Mesendoderm (in vitro differentiated cells): ENCODE measurements at regions not wholly inside any gene's neighbourhood (a gene's known extent, or its start where the extent isn't known, plus 50 kb on each side); places are given as distances from the start of the nearest gene placed in this dataset.

Experiments used
- DNase-seq: peaks from one replicate; pipeline ENCODE4 v3.0.0; 2013
- H2AK5ac ChIP-seq: 2 replicates; pipeline ENCODE4 v1.6.1; 2013; ENCODE audit warnings: low read length, inconsistent platforms
- H2BK120ac ChIP-seq: 2 replicates; pipeline ENCODE4 v1.6.1; 2013; ENCODE audit warnings: low read depth, mild to moderate bottlenecking, low read length, moderate library complexity, mixed read lengths
- H2BK15ac ChIP-seq: replicated peaks from 2 replicates; pipeline ENCODE4 v1.6.1; 2013; ENCODE audit warnings: low read depth, mild to moderate bottlenecking, moderate library complexity
- H2BK5ac ChIP-seq: 2 replicates; pipeline ENCODE4 v1.6.1; 2013; ENCODE audit warnings: low read length, inconsistent platforms
- H3K18ac ChIP-seq: 2 replicates; pipeline ENCODE4 v1.6.1; 2013; ENCODE audit warnings: mild to moderate bottlenecking, low read length, mixed read lengths
- H3K23ac ChIP-seq: one replicate; pipeline ENCODE4 v1.6.1; 2013; ENCODE audit warnings: low read length
- H3K27ac ChIP-seq: 2 replicates; pipeline ENCODE4 v1.5.1; 2013; ENCODE audit warnings: low read depth, mild to moderate bottlenecking, inconsistent platforms, low read length, moderate library complexity
- H3K27me3 ChIP-seq: 2 replicates; pipeline ENCODE4 v1.6.1; 2013; ENCODE audit warnings: low read length, control low read depth, mild to moderate bottlenecking, inconsistent platforms; ENCODE audit not compliant: insufficient read depth, poor library complexity
- H3K36me3 ChIP-seq: 2 replicates; pipeline ENCODE4 v1.6.1; 2013; ENCODE audit warnings: low read length, inconsistent platforms; ENCODE audit not compliant: control insufficient read depth, insufficient read depth
- H3K4ac ChIP-seq: one replicate; pipeline ENCODE4 v1.6.1; 2013; ENCODE audit warnings: low read depth, mild to moderate bottlenecking, low read length, moderate library complexity
- H3K4me1 ChIP-seq: 2 replicates; pipeline ENCODE4 v1.6.1; 2013; ENCODE audit warnings: low read depth, low read length, inconsistent platforms; ENCODE audit not compliant: control insufficient read depth
- H3K4me2 ChIP-seq: 2 replicates; pipeline ENCODE4 v1.6.1; 2013; ENCODE audit warnings: low read length
- H3K4me3 ChIP-seq: 2 replicates; pipeline ENCODE4 v1.5.1; 2013; ENCODE audit warnings: mild to moderate bottlenecking, low read length
- H3K56ac ChIP-seq: one replicate; pipeline ENCODE4 v1.6.1; 2013; ENCODE audit warnings: low read length
- H3K79me1 ChIP-seq: 2 replicates; pipeline ENCODE4 v1.6.1; 2013; ENCODE audit warnings: low read length, inconsistent platforms
- H3K79me2 ChIP-seq: 2 replicates; pipeline ENCODE4 v1.6.1; 2013; ENCODE audit warnings: mild to moderate bottlenecking, low read length; ENCODE audit not compliant: control insufficient read depth, insufficient read depth
- H3K9ac ChIP-seq: 2 replicates; pipeline ENCODE4 v1.6.1; 2013; ENCODE audit warnings: low read length, inconsistent platforms
- H4K5ac ChIP-seq: one replicate; pipeline ENCODE4 v1.6.1; 2013; ENCODE audit warnings: low read length
- H4K8ac ChIP-seq: one replicate; pipeline ENCODE4 v1.6.1; 2013; ENCODE audit warnings: low read depth, mild to moderate bottlenecking, control low read depth, low read length, moderate library complexity
- WGBS: extraction: QIAGEN DNeasy Blood & Tissue Kit; methylation state at CpG from one replicate; pipeline ENCODE4 v1.1.7; 2013; ENCODE audit warnings: low lambda C conversion rate, missing lambda C conversion rate; ENCODE audit not compliant: insufficient coverage; ENCODE audit errors: extremely low coverage; 5-methylcytosine and 5-hydroxymethylcytosine counted together

GRCh38 chr2:67771380-67771779, 291.4 kb downstream of the C1D start:
- H3K56ac ChIP-seq = no peak overlapping the region
- H3K36me3 ChIP-seq = no peaks in the 10 kb centered on the region
- H2BK15ac ChIP-seq = no peak overlapping the region
- H3K27ac ChIP-seq = no peak overlapping the region
- no peak overlapping the region for H4K8ac ChIP-seq
- H3K79me2 ChIP-seq = no peaks in the 10 kb centered on the region
- H3K9ac ChIP-seq = no peak overlapping the region
- no peak for DNase-seq
- no CpG with 5 or more reads among the region's 3 CpGs for whole genome bisulfite sequencing
- no peak overlapping the region for H2AK5ac ChIP-seq
- H3K4me2 ChIP-seq = no peak overlapping the region
- H3K23ac ChIP-seq = no peak overlapping the region
- H3K18ac ChIP-seq = no peak overlapping the region
- no peak overlapping the region for H3K4me3 ChIP-seq
- no peaks in the 10 kb centered on the region for H3K4me1 ChIP-seq
- no peaks in the 10 kb centered on the region for H3K79me1 ChIP-seq
- H4K5ac ChIP-seq = no peak overlapping the region
- H3K4ac ChIP-seq = no peak overlapping the region
- H2BK120ac ChIP-seq = no peak overlapping the region
- H3K27me3 ChIP-seq = no peaks in the 10 kb centered on the region
- no peak overlapping the region for H2BK5ac ChIP-seq

- Histone ChIP-seq H3K79me1 (no peaks in the 10 kb centered on the region), H3K4me3 (no peak overlapping the region), H3K23ac (no peak overlapping the region), H3K4ac (no peak overlapping the region), H3K36me3 (no peaks in the 10 kb centered on the region), H4K5ac (no peak overlapping the region), H3K18ac (no peak overlapping the region), H2BK120ac (no peak overlapping the region), H2BK5ac (no peak overlapping the region), H3K56ac (no peak overlapping the region), H3K79me2 (no peaks in the 10 kb centered on the region), H2AK5ac (no peak overlapping the region), H3K9ac (no peak overlapping the region), H2BK15ac (no peak overlapping the region), H3K27ac (no peak overlapping the region), H3K4me2 (no peak overlapping the region), H3K27me3 (no peaks in the 10 kb centered on the region), H3K4me1 (no peaks in the 10 kb centered on the region), H4K8ac (no peak overlapping the region)
- DNase-seq = no peak
- WGBS = no CpG with 5 or more reads among the region's 9 CpGs
Observed at GRCh38 chr2:67772216-67773170, 290.3 kb downstream of the C1D start.

- no peaks in the 10 kb centered on the region for H3K4me1 ChIP-seq
- no CpG with 5 or more reads among the region's 3 CpGs for WGBS
Observed at GRCh38 chr2:67773851-67774250, 289.0 kb downstream of the C1D start.

GRCh38 chr2:67776276-67776675, 286.5 kb downstream of the C1D start:
- no peaks in the 10 kb centered on the region for H3K79me1 ChIP-seq
- no peak overlapping the region for H2BK15ac ChIP-seq
- no peak overlapping the region for H3K18ac ChIP-seq
- H3K27me3 ChIP-seq = no peaks in the 10 kb centered on the region
- no peak overlapping the region for H4K5ac ChIP-seq
- no peak overlapping the region for H3K4ac ChIP-seq
- no peaks in the 10 kb centered on the region for H3K4me1 ChIP-seq
- no peak overlapping the region for H3K23ac ChIP-seq
- H2BK120ac ChIP-seq = no peak overlapping the region
- H2BK5ac ChIP-seq = no peak overlapping the region
- DNase-seq = no peak
- no peaks in the 10 kb centered on the region for H3K36me3 ChIP-seq
- H2AK5ac ChIP-seq = no peak overlapping the region
- no peak overlapping the region for H3K4me3 ChIP-seq
- no peaks in the 10 kb centered on the region for H3K79me2 ChIP-seq
- H3K9ac ChIP-seq = no peak overlapping the region
- no peak overlapping the region for H3K4me2 ChIP-seq
- no peak overlapping the region for H4K8ac ChIP-seq
- no CpG with 5 or more reads among the region's 2 CpGs for WGBS
- H3K56ac ChIP-seq = no peak overlapping the region
- no peak overlapping the region for H3K27ac ChIP-seq

More at GRCh38 chr2:67773851-67774250, 289.0 kb downstream of the C1D start:
- Histone ChIP-seq H3K27me3 (no peaks in the 10 kb centered on the region), H2BK15ac (no peak overlapping the region), H3K23ac (no peak overlapping the region), H3K79me2 (no peaks in the 10 kb centered on the region), H3K27ac (no peak overlapping the region), H2BK120ac (no peak overlapping the region), H3K4me3 (no peak overlapping the region), H3K4me2 (no peak overlapping the region), H3K56ac (no peak overlapping the region), H2BK5ac (no peak overlapping the region), H4K8ac (no peak overlapping the region), H3K36me3 (no peaks in the 10 kb centered on the region), H3K4ac (no peak overlapping the region), H3K79me1 (no peaks in the 10 kb centered on the region), H2AK5ac (no peak overlapping the region), H3K18ac (no peak overlapping the region), H3K9ac (no peak overlapping the region), H4K5ac (no peak overlapping the region)
- no peak for DNase-seq

GRCh38 chr2:67777010-67777409, 285.8 kb downstream of the C1D start:
- no CpG with 5 or more reads among the region's 1 CpG for WGBS

More at GRCh38 chr2:67777010-67777409, 285.8 kb downstream of the C1D start:
- H3K79me1 ChIP-seq = no peaks in the 10 kb centered on the region
- no peaks in the 10 kb centered on the region for H3K27me3 ChIP-seq
- no peak overlapping the region for H2AK5ac ChIP-seq
- H2BK15ac ChIP-seq = no peak overlapping the region
- no peaks in the 10 kb centered on the region for H3K79me2 ChIP-seq
- no peak overlapping the region for H4K5ac ChIP-seq
- no peak overlapping the region for H3K18ac ChIP-seq
- H3K23ac ChIP-seq = no peak overlapping the region
- no peak overlapping the region for H2BK120ac ChIP-seq
- H3K9ac ChIP-seq = no peak overlapping the region
- no peak overlapping the region for H4K8ac ChIP-seq
- H3K4ac ChIP-seq = no peak overlapping the region
- H3K4me1 ChIP-seq = no peaks in the 10 kb centered on the region
- H3K36me3 ChIP-seq = no peaks in the 10 kb centered on the region
- no peak overlapping the region for H3K4me2 ChIP-seq
- no peak overlapping the region for H3K56ac ChIP-seq
- no peak overlapping the region for H3K27ac ChIP-seq
- H2BK5ac ChIP-seq = no peak overlapping the region
- peak; percentile 5 for DNase-seq
- no peak overlapping the region for H3K4me3 ChIP-seq
